ENCODE measurements at regions not wholly inside any gene's neighbourhood (a gene's known extent, or its start where the extent isn't known, plus 50 kb on each side); places are given as distances from the start of the nearest gene placed in this dataset.

- RAD21 ChIA-PET (ENCODE audit: low non-redundant PET in 1 of 2, low total read pairs in 2 of 2, uncharacterized antibody in 2 of 2, unreplicated experiment in 2 of 2) = no interaction called here
- DNase-seq (ENCODE audit: low read depth, low spot score) (no peak), ATAC-seq (no peak)
- Histone ChIP-seq H2AFZ (ENCODE audit: low read depth, low read length, poor library complexity, severe bottlenecking) (no peak overlapping the region), H3K9ac (ENCODE audit: low read length) (no peak overlapping the region), H3K27ac (ENCODE audit: low read depth, low read length) (no peak overlapping the region), H3K9me2 (ENCODE audit: insufficient read depth) (no peaks in the 10 kb centered on the region), H3K79me2 (ENCODE audit: insufficient read depth, low read length) (no peaks in the 10 kb centered on the region), H3K27me3 (ENCODE audit: insufficient read depth, low read length) (peaks cover 38% of the 10 kb centered on the region), H3K4me3 (replicated peaks in 1 of 2; ENCODE audit: low read depth in 1 of 2, low read length in 2 of 2) (no peak overlapping the region), H4K20me1 (ENCODE audit: insufficient read depth) (no peaks in the 10 kb centered on the region), H3K36me3 (ENCODE audit: control insufficient read depth in 1 of 2, insufficient read depth in 2 of 2, low read length in 2 of 2) (no peaks in the 10 kb centered on the region), H3K4me2 (ENCODE audit: low read length) (no peak overlapping the region), H3K4me1 (ENCODE audit: control insufficient read depth in 1 of 2, insufficient read depth in 2 of 2, low read length in 2 of 2) (peaks cover 0 to 2% of the 10 kb centered on the region in 2 experiments; a peak in 2 of 4 replicates), H3K9me3 (ENCODE audit: control insufficient read depth in 1 of 2, insufficient read depth in 1 of 2, low read depth in 1 of 2, low read length in 2 of 2) (no peaks in the 10 kb centered on the region)
- TF ChIP-seq RAD21 (IDR thresholded peaks at IDR 0.05; ENCODE audit: low read depth) (no peak), CBX3 (IDR thresholded peaks at IDR 0.05; ENCODE audit: low read depth) (no peak), CTCF (IDR thresholded peaks at IDR 0.05 in 2 of 3, conservative IDR thresholded peaks at IDR 0.05 in 1 of 3; ENCODE audit: borderline replicate concordance in 1 of 3, insufficient read depth in 1 of 3, low read depth in 2 of 3, low read length in 2 of 3) (no peak), YY1 (IDR thresholded peaks at IDR 0.05; ENCODE audit: extremely low read depth, insufficient replicate concordance, low read depth, low read length) (no peak), ZFX (IDR thresholded peaks at IDR 0.05) (no peak), CEBPB (IDR thresholded peaks at IDR 0.05; ENCODE audit: low read depth) (no peak), EZH2 (IDR thresholded peaks at IDR 0.05) (no peak)
- TF ChIP-seq, protein P1, sequence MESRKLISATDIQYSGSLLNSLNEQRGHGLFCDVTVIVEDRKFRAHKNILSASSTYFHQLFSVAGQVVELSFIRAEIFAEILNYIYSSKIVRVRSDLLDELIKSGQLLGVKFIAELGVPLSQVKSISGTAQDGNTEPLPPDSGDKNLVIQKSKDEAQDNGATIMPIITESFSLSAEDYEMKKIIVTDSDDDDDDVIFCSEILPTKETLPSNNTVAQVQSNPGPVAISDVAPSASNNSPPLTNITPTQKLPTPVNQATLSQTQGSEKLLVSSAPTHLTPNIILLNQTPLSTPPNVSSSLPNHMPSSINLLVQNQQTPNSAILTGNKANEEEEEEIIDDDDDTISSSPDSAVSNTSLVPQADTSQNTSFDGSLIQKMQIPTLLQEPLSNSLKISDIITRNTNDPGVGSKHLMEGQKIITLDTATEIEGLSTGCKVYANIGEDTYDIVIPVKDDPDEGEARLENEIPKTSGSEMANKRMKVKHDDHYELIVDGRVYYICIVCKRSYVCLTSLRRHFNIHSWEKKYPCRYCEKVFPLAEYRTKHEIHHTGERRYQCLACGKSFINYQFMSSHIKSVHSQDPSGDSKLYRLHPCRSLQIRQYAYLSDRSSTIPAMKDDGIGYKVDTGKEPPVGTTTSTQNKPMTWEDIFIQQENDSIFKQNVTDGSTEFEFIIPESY (IDR thresholded peaks at IDR 0.05; ENCODE audit: extremely low read depth, insufficient replicate concordance, low read length) = no peak
- intact Hi-C loops (cut with micrococcal nuclease) = no loop called here
- POLR2A ChIA-PET = no interaction called here
- CTCF ChIA-PET = no interaction called here
- no TSS peak for BruUV-seq (replicated peaks)
Measured at GRCh38 chr9:27629425-27629824, 56.1 kb upstream of the C9orf72 start.
